NCI-H146 treated with DMSO at 0.1 percent for 48 hours (cell line): ENCODE measurements at regions not wholly inside any gene's neighbourhood (a gene's known extent, or its start where the extent isn't known, plus 50 kb on each side); places are given as distances from the start of the nearest gene placed in this dataset.
"Not testable (repeated sequence)": the region's sequence is repeated elsewhere in the genome, so short reads cannot be mapped to it uniquely, and the experiment has no call there.

Source experiments
- DNase-seq: peaks from one replicate; lab custom pipeline; 2025; ENCODE audit not compliant: unreplicated experiment; lab: John Stamatoyannopoulos, UW

DNA sequence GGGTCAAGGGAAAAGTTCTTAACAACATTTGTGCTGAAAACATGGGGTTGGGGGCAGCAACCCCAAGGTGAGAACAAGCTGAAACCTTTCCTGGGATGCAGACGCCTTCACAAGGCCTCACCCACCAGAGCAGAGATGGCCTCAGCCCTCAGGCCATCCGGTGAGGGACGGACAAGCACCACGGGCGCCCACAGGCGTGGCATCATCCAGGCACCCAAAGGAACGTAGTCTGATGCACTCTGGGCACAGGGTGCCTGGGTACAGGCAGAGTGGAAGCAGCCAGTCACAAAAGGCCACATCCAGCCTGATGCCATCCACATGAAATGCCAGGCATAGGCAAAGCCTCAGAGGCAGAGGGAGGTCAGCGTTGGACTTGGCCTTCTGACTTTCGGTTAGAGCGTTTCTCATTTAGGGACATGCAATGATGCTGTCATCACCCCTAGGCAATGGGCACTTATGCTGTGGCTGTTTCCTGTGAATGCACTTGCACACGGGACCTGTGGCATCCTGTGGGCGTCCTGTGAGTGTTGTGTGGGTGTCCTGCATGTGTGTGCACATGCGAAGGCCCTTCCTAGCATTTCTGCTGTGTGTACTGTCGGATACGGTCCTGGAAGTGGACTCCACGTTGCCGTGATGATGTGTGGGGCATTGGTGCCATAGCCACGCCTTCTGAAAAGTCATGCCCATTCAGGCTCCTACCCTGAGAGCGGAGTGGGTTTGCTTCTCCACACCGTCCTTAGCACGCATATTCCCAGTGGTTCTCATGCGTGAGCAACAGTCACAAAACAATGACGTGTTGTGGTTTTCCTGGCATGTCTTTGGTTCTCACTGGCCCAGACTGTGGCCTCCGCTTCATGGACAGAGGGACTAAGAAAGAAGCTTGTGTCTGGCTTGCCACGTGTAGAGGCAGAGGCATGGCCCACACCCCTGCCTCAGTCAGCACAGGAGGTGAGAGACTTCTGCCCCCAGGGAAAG is 52.7 kb upstream of the ZNF469 start:
- DNase-seq: no peak

DNA sequence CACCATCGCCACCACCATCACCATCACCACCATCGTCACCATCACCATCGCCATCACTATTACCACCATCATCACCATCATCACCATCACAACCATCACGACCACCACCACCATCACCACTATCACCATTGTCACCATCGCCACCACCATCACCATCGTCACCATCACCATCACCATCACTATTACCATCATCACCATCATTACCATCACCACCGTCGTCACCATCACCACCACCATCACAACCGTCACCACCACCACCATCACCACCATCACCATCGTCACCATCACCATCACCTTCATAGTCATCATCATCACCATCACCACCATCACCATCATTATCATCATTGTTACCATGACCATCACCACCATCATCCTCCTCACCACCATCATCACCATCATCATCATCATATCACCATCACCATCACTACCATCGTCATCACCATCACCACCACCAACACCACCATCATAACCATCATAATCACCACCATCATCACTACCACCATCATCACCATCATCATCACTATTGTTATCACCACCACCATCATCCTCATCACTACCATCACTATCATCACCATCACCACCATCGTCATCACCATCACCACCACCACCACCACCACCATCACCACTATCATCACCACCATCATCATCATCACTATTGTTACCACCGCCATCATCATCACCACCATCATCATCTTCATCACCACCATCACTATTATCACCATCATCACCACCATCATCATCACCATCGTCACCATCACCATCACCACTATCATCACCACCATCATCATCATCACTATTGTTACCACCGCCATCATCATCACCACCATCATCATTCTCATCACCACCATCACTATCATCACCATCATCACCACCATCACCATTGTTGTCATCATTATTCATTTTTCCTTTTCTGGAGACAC is 51.5 kb upstream of the ZNF469 start:
- no peak for DNase-seq

DNA sequence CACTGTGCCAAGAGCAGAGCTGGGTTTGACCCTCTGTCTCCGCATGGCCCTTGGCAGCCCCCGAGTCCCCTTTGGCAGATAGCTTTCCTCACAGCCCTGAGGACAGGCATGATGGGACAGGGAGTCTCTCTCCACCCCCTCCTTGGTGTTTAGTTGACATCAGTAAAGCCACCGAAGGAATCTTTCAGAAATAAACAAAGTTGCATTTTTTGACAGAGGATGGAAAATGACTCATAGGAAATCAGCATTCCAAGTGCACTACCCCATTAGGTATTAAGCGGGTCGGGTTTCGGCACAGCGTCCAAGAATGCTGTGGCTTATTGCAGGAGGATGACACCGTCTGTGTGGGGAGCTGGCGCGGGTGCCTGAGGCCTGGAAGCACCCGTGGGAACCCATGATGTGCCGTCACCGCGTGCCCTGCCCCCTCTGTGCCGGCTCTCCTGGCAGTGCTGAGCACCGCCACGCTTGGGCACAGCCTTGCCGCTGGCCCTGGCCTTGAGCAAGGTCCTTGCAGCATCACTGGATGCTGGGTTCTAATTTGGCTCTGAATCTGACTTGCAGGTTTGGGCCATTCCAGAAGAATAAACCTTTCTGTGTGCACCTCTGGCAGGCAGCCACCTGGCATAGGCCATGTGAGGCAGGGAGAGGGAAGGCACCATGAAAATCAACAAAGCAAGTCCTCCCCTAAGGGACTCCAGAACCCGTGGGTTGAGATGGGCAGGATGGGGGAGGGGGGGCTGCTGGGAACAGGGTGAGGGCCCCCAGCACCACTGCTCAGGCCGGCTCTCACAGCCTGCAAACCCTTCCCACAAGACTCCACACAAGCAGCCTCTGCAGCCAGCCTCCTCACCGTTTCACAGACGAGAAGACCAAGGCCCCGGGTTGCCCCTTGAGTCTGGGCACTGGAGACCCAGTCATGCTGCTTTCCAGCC is 50.5 kb upstream of the ZNF469 start:
- no peak for DNase-seq

DNA sequence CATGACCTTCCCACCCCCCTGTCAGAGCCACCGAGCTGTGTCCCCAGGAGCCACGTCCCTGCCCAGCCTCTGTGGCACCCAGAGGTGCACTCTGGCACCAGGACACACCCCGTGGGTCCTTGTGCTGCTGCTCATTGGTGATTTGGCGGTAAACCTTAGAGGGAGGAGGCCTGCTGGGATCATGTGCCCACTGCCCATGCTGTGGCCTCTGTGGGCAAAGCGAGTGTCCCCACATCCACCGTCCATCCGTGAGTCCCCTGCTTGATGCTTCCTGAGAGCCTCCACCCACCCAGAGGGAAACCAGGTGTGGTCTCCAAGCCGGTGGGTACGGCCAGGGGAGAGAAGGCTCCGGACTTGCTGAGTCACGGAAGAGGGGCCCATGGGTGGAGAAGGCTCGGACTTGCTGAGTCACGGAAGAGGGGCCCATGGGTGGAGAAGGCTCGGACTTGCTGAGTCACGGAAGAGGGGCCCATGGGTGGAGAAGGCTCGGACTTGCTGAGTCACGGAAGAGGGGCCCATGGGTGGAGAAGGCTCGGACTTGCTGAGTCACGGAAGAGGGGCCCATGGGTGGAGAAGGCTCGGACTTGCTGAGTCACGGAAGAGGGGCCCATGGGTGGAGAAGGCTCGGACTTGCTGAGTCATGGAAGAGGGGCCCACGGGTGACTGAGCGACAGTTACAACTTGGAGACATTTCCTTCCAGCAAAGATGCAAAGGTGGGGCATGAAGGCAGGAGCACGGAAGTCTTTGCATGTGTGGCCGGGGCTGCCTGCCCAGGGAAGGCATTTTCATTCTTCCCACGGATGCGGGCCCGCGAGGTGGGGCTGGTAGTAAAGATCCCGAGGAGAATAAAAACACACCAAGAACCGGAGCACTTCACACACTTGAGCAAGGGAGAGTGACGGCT is 49.6 kb upstream of the ZNF469 start:
- not testable (repeated sequence) for DNase-seq
